Right lobe of liver (tissue), 6 donors: ENCODE measurements at regions not wholly inside any gene's neighbourhood (a gene's known extent, or its start where the extent isn't known, plus 50 kb on each side); places are given as distances from the start of the nearest gene placed in this dataset.

ENCODE experiments used
- ATAC-seq, 4 donors: fragments of 200-7000 bp; cut with Tn5 transposase; one replicate each; pipeline ENCODE4 v1.9.1; 2020; ENCODE audit warnings: mild to moderate bottlenecking in 4 of 4, moderate library complexity in 4 of 4
- DNase-seq, 3 donors: peaks; one replicate each; pipeline ENCODE4 v3.0.0-alpha.2; 2020
- H3K27ac ChIP-seq, 3 donors: fragments of 200-600 bp; one replicate each; pipeline ENCODE4 v1.8.0; 2022
- H3K27me3 ChIP-seq, 2 donors: fragments of 200-600 bp; one replicate each; pipeline ENCODE4 v1.8.0; 2022
- H3K36me3 ChIP-seq, 4 donors: fragments of 200-600 bp; sonication (generic) in 1 of 4; one replicate each; pipeline versions ENCODE4 v1.5.1 to v1.8.0; 2017 to 2022; ENCODE audit warnings: control low read depth in 1 of 4
- H3K4me1 ChIP-seq, 4 donors: fragments of 200-600 bp; sonication (generic) in 1 of 4; one replicate each; pipeline versions ENCODE4 v1.5.1 to v1.8.0; 2017 to 2022; ENCODE audit warnings: control low read depth in 1 of 4
- H3K4me3 ChIP-seq, 3 donors: fragments of 200-600 bp; one replicate each; pipeline ENCODE4 v1.8.0; 2022
- H3K9me3 ChIP-seq, 4 donors: fragments of 200-600 bp; sonication (generic) in 1 of 4; one replicate each; pipeline versions ENCODE4 v1.5.1 to v1.8.0; 2017 to 2022; ENCODE audit warnings: control low read depth in 1 of 4
- POLR2A ChIP-seq: fragments of 450-650 bp; IDR thresholded peaks from one replicate; pipeline ENCODE4 v1.6.1; 2017; ENCODE audit warnings: antibody characterized with exemption, mild to moderate bottlenecking
- WGBS: methylation state at CpG from one replicate; pipeline ENCODE4 v1.1.6; 2018; ENCODE audit warnings: low coverage, low lambda C conversion rate; ENCODE audit not compliant: insufficient coverage; ENCODE audit errors: missing lambda C conversion rate; 5-methylcytosine and 5-hydroxymethylcytosine counted together
- intact Hi-C, 2 donors: fragments of 100-400 bp; cut with DNase I; formaldehyde crosslinking; loops; one replicate each; pipeline versions ENCODE4 v1.11.2 to v1.14.1; 2022
- TF ChIP-seq, protein P1 (sequence below), 4 donors: fragments of 200-600 bp in 3 of 4; fragments of 450-650 bp in 1 of 4; IDR thresholded peaks; one replicate each; pipeline versions ENCODE4 v1.5.1 to v1.8.0; 2016 to 2022; ENCODE audit warnings: antibody characterized with exemption in 4 of 4, mild to moderate bottlenecking in 2 of 4
- donor health status: DM: no; HTN: yes; CAD: no.
- donor health status: DM: no; HTN: no; CAD: no.
- donor health status: DM: no; HTN: no; CAD: no.
- donor health status: DM: no; HTN: yes; CAD: no.
- donor health status: DM: no; HTN: yes; CAD: no.

DNA sequence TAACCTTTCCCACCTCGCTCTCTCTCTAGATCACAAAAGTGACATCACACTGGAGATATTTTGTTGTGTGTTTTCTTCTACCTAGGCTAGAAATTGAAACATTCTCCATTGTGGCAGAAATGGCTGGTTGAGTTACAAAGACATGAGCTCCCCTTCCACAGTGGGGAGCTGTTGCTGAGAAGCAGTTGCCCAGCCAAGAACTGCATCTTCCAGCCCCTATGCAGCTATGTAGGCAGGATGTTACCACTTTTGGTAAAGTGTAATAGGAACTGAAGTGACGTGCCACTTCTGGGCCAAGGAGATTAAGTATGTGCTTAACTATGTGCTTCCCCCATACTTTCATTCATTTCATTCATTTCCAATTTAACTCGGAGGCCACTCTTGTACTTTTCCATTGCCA lies 138.7 kb upstream of the E2F7 start:
- intact Hi-C loops, result no loop called here
- no peaks in the 10 kb centered on the region for H3K4me1 ChIP-seq
- H3K9me3 ChIP-seq, result no peaks in the 10 kb centered on the region
- TF ChIP-seq, protein P1, sequence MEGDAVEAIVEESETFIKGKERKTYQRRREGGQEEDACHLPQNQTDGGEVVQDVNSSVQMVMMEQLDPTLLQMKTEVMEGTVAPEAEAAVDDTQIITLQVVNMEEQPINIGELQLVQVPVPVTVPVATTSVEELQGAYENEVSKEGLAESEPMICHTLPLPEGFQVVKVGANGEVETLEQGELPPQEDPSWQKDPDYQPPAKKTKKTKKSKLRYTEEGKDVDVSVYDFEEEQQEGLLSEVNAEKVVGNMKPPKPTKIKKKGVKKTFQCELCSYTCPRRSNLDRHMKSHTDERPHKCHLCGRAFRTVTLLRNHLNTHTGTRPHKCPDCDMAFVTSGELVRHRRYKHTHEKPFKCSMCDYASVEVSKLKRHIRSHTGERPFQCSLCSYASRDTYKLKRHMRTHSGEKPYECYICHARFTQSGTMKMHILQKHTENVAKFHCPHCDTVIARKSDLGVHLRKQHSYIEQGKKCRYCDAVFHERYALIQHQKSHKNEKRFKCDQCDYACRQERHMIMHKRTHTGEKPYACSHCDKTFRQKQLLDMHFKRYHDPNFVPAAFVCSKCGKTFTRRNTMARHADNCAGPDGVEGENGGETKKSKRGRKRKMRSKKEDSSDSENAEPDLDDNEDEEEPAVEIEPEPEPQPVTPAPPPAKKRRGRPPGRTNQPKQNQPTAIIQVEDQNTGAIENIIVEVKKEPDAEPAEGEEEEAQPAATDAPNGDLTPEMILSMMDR (IDR thresholded peaks at IDR 0.05), result no peak
- TF ChIP-seq POLR2A, result no peak
- no peaks in the 10 kb centered on the region for H3K36me3 ChIP-seq
- ATAC-seq, result no peak
- no peak for DNase-seq
- no peaks in the 10 kb centered on the region for H3K27me3 ChIP-seq
- WGBS, result 59% methylated on average over 3 of the region's 3 CpGs
- H3K27ac ChIP-seq, result no peak overlapping the region
- H3K4me3 ChIP-seq, result no peak overlapping the region

DNA sequence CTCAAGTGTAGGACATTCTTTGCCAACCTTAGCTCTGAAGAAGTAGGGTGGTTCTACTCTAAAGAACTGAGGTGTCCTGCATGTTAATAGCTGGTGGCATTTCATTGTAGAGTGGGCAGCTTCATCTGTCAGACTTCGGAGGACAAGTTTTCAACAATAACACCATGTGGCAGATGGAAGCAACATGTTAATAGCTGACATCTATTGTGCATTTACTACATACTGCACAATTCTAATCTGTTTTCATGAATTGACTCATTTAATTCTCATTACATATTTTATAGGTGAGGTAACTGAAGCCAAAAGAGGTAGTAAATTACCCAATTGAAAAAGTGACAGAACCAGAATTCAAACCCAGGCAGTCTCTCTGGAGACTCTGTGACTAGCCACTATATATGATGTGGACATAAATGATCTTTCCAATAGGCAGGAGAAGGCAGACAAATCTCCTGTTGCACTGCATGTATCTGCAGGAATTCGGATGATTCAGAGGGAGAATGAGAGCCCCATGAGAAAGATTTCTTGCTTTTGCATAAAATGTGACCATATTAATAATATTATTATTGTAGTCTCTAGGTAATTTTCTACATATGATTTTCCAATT lies 137.2 kb upstream of the E2F7 start:
- Histone ChIP-seq H3K36me3 (no peaks in the 10 kb centered on the region), H3K27ac (no peak overlapping the region), H3K4me3 (no peak overlapping the region), H3K9me3 (no peaks in the 10 kb centered on the region), H3K27me3 (no peaks in the 10 kb centered on the region), H3K4me1 (no peaks in the 10 kb centered on the region)
- no peak for ATAC-seq
- intact Hi-C loops, result no loop called here
- no peak for TF ChIP-seq POLR2A
- TF ChIP-seq, protein P1 (IDR thresholded peaks at IDR 0.05), result no peak
- WGBS, result 49% methylated on average over 2 of the region's 2 CpGs
- no peak for DNase-seq

DNA sequence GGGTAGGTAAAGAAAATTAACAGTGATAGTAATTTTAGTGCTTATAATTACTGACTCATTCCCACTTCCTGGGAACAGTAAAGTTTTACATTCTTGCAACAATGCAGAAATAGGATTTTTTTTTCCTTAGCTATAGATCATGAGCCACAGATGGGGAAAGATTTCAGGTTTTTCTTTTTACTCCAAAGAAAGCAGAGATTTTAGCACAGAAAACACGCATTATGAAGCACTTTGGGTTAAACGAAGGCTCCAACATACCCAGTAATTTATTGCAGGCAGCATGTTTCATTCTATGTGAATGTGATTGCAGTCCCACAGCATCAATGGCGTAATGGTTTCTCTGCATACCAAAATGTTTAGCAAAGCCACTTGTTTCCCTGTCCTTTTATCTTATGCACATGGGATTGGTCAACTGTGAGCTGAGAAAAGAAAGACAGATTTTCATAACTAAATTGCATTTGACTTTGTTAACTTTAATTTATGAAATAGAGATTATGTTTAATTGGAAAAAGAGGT lies 124.6 kb upstream of the E2F7 start:
- 35% methylated on average over 3 of the region's 3 CpGs for WGBS
- Histone ChIP-seq H3K4me1 (no peaks in the 10 kb centered on the region), H3K27me3 (no peaks in the 10 kb centered on the region), H3K4me3 (no peak overlapping the region), H3K27ac (no peak overlapping the region), H3K9me3 (no peaks in the 10 kb centered on the region), H3K36me3 (no peaks in the 10 kb centered on the region)
- TF ChIP-seq, protein P1 (IDR thresholded peaks at IDR 0.05), result no peak
- no peak for TF ChIP-seq POLR2A
- no peak for DNase-seq
- ATAC-seq, result no peak
- intact Hi-C loops, result no loop called here

DNA sequence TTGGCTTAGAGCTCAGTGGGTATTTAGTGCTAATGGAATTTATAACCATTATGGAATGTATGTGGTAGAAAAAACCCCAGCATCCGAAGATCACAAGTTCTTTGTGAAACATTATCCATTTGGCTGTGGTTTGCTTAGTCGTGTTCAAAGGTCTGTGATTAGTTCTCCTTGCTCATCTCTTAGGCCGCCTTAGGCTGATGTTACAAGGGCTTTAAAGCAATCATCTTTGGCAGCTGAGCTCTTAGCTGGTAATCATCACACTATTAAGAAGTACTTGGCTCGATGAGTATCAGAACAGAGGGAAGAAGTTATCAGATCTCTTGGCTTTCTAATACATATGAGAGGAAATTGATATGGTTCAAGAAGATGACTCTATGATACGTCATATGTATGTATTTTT lies 124.1 kb upstream of the E2F7 start:
- Histone ChIP-seq H3K4me1 (no peaks in the 10 kb centered on the region), H3K9me3 (no peaks in the 10 kb centered on the region), H3K27me3 (no peaks in the 10 kb centered on the region), H3K27ac (no peak overlapping the region), H3K36me3 (no peaks in the 10 kb centered on the region), H3K4me3 (no peak overlapping the region)
- WGBS, result 38% methylated on average over 5 of the region's 5 CpGs
- TF ChIP-seq, protein P1 (IDR thresholded peaks at IDR 0.05), result no peak
- TF ChIP-seq POLR2A, result no peak
- no peak for ATAC-seq
- DNase-seq, result no peak
- intact Hi-C loops, result no loop called here
